Peyer's patch (tissue), 4 donors: ENCODE measurements at regions not wholly inside any gene's neighbourhood (a gene's known extent, or its start where the extent isn't known, plus 50 kb on each side); places are given as distances from the start of the nearest gene placed in this dataset.

Source experiments
- CTCF ChIP-seq, 6 experiments: fragments of 450-650 bp in 4 of 6; fragments of 200-600 bp in 2 of 6; sonication (generic) in 1 of 6; IDR thresholded peaks; one replicate each; pipeline ENCODE4 v1.5.1; 2017 to 2019; ENCODE audit warnings: antibody characterized with exemption in 6 of 6, mild to moderate bottlenecking in 3 of 6, moderate library complexity in 1 of 6
- POLR2A ChIP-seq, 2 donors: fragments of 450-650 bp; IDR thresholded peaks; one replicate each; pipeline ENCODE4 v1.5.1; 2017; ENCODE audit warnings: antibody characterized with exemption in 2 of 2, mild to moderate bottlenecking in 2 of 2, moderate library complexity in 2 of 2

DNA sequence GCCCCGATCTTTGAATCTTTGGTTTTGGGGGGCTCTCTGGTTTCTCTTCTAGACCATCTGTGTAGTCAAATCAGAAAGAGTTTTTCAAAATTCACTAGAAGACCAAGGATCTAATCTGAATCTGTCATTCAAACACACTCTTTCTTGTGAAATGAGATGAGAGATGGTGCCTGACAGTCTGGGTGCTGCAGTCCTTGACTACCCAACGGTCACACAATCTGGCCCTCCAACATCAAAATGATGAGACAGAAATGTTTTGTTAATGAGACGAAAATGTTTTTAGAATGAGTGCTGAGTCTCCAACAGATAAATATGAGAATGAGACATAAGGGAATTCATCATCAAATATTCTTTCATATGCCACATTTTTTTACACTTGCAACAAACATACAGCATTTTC is 695.7 kb upstream of the USP15 start:
- TF ChIP-seq CTCF (IDR thresholded peaks at IDR 0.05) (no peak), POLR2A (IDR thresholded peaks at IDR 0.05) (no peak)
